Endothelial cell of umbilical vein (primary cell): ENCODE measurements at regions not wholly inside any gene's neighbourhood (a gene's known extent, or its start where the extent isn't known, plus 50 kb on each side); places are given as distances from the start of the nearest gene placed in this dataset.

Experiments
- BruUV-seq: library from RNA; stranded (reverse); fragments of 400-500 nt; replicated peaks from 2 replicates; lab custom pipeline; 2021; lab: Mats Ljungman, UMichigan
- CTCF ChIA-PET: fragments of 300-600, 350-600 bp; sonication (Branson Sonifier 250); formaldehyde crosslinking; loops from one replicate; lab custom pipeline; 2021; ENCODE audit warnings: antibody characterized with exemption, inconsistent platforms; lab: Charles Lee
- POLR2A ChIA-PET: fragments of 300-600, 350-600 bp; sonication (Branson Sonifier 250); formaldehyde crosslinking; loops from one replicate; lab custom pipeline; 2021; ENCODE audit warnings: antibody characterized with exemption, inconsistent platforms; lab: Charles Lee
- DNase-seq: peaks from one replicate; pipeline ENCODE4 v3.0.0-alpha.2; 2011; ENCODE audit warnings: low read depth, low spot score
- FAIRE-seq: peaks from 2 replicates; lab custom pipeline; 2011; peaks lifted over from hg19 to GRCh38; lab: Jason Lieb, UNC
- H2AFZ ChIP-seq: 2 replicates; pipeline ENCODE4 v1.6.0; 2012; ENCODE audit warnings: low read depth, low read length, control low read depth, inconsistent platforms
- H3K27ac ChIP-seq: 2 replicates; pipeline ENCODE4 v1.5.1; 2011; ENCODE audit warnings: low read depth, mild to moderate bottlenecking, control low read depth, low read length, moderate library complexity; ENCODE audit not compliant: insufficient read depth
- H3K27me3 ChIP-seq, 2 experiments: 2 replicates each; pipeline versions ENCODE4 v1.6.0 to v1.6.1; 2011; ENCODE audit warnings: low read length in 2 of 2, mixed read lengths in 1 of 2; ENCODE audit not compliant: control insufficient read depth in 2 of 2, insufficient read depth in 2 of 2
- H3K36me3 ChIP-seq, 2 experiments: 2 replicates in 1 of 2; 3 replicates in 1 of 2; pipeline ENCODE4 v1.5.1; 2011; ENCODE audit warnings: low read length in 2 of 2, mild to moderate bottlenecking in 1 of 2, moderate library complexity in 1 of 2; ENCODE audit not compliant: control insufficient read depth in 2 of 2, insufficient read depth in 2 of 2; ENCODE audit errors: extremely low read depth in 1 of 2
- H3K4me1 ChIP-seq: 3 replicates; pipeline ENCODE4 v1.5.1; 2011; ENCODE audit warnings: mild to moderate bottlenecking, low read length; ENCODE audit not compliant: control insufficient read depth, insufficient read depth; ENCODE audit errors: extremely low read depth
- H3K4me2 ChIP-seq: 2 replicates; pipeline ENCODE4 v1.6.1; 2011; ENCODE audit warnings: low read length, control low read depth, mixed read lengths; ENCODE audit not compliant: insufficient read depth
- H3K4me3 ChIP-seq, 3 experiments: fragments of 200-600 bp in 1 of 3; sonication (generic), shearing (Covaris generic) in 1 of 3; replicated peaks in 1 of 3; 2 replicates each; pipeline ENCODE4 v1.5.1; 2011 to 2016; ENCODE audit warnings: control low read depth in 3 of 3, low read length in 3 of 3, mild to moderate bottlenecking in 2 of 3, inconsistent platforms in 1 of 3, low read depth in 1 of 3, moderate library complexity in 1 of 3; ENCODE audit not compliant: insufficient read depth in 1 of 3
- H3K79me2 ChIP-seq: 2 replicates; pipeline ENCODE4 v1.6.0; 2012; ENCODE audit warnings: low read length, inconsistent platforms; ENCODE audit not compliant: control insufficient read depth, insufficient read depth
- H3K9ac ChIP-seq: replicated peaks from 2 replicates; pipeline ENCODE3; 2011; ENCODE audit warnings: low read length, control low read depth; ENCODE audit not compliant: insufficient read depth; ENCODE audit errors: extremely low read depth
- H3K9me1 ChIP-seq: replicated peaks from 3 replicates; pipeline ENCODE4 v1.6.0; 2011; ENCODE audit warnings: mild to moderate bottlenecking, low read length; ENCODE audit not compliant: control insufficient read depth, insufficient read depth; ENCODE audit errors: extremely low read depth
- H3K9me3 ChIP-seq: replicated peaks from 2 replicates; pipeline ENCODE4 v1.5.1; 2012; ENCODE audit warnings: low read length, inconsistent platforms; ENCODE audit not compliant: control insufficient read depth, insufficient read depth
- H4K20me1 ChIP-seq: replicated peaks from 2 replicates; pipeline ENCODE3; 2011; ENCODE audit warnings: mild to moderate bottlenecking, low read length; ENCODE audit not compliant: control insufficient read depth, insufficient read depth; ENCODE audit errors: extremely low read depth
- EZH2 ChIP-seq: IDR thresholded peaks from 2 replicates; pipeline ENCODE4 v1.6.1; 2012; ENCODE audit warnings: borderline replicate concordance, low read depth, mild to moderate bottlenecking, moderate library complexity, low read length, inconsistent platforms; ENCODE audit not compliant: severe bottlenecking
- FOS ChIP-seq: IDR thresholded peaks from 2 replicates; pipeline ENCODE4 v1.6.1; 2011; ENCODE audit warnings: mild to moderate bottlenecking, low read length, moderate library complexity, borderline replicate concordance; ENCODE audit not compliant: insufficient read depth
- GATA2 ChIP-seq: IDR thresholded peaks from 2 replicates; pipeline ENCODE4 v1.7.0; 2011; ENCODE audit warnings: low read depth, mild to moderate bottlenecking, moderate library complexity, mixed read lengths, low read length; ENCODE audit not compliant: insufficient read length, insufficient read depth
- MYC ChIP-seq: IDR thresholded peaks from one replicate; pipeline ENCODE4 v1.6.1; 2011; ENCODE audit warnings: mild to moderate bottlenecking, low read depth, low read length
- POLR2A ChIP-seq: IDR thresholded peaks from 2 replicates; pipeline ENCODE4 v1.6.1; 2012; ENCODE audit warnings: low read depth, mild to moderate bottlenecking, control low read depth, low read length
- POLR2AphosphoS5 ChIP-seq: IDR thresholded peaks from 2 replicates; pipeline ENCODE4 v1.6.1; 2012; ENCODE audit warnings: low read depth, mild to moderate bottlenecking, control low read depth, low read length, moderate library complexity; ENCODE audit not compliant: insufficient read depth
- dilution Hi-C: fragments of 300-500 bp; cut with MboI; formaldehyde crosslinking; loops from one replicate; pipeline ENCODE4 v1.15.0; 2019; ENCODE audit warnings: low sequenced_read_pairs; ENCODE audit not compliant: extremely low pct_ligation_motif_present
- intact Hi-C: fragments of 100-400 bp; cut with micrococcal nuclease; formaldehyde crosslinking; loops from one replicate; pipeline ENCODE4 v1.10.0; 2022
- TF ChIP-seq, protein P1 (sequence below), 2 donors: IDR thresholded peaks; 1 replicate in 1 of 2; 2 replicates in 1 of 2; pipeline ENCODE4 v1.5.1; 2011; ENCODE audit warnings: low read length in 2 of 2, mild to moderate bottlenecking in 2 of 2, moderate library complexity in 2 of 2, control low read depth in 1 of 2, inconsistent platforms in 1 of 2, low read depth in 1 of 2; ENCODE audit not compliant: insufficient read depth in 1 of 2; ENCODE audit errors: extremely low read depth in 1 of 2

DNA sequence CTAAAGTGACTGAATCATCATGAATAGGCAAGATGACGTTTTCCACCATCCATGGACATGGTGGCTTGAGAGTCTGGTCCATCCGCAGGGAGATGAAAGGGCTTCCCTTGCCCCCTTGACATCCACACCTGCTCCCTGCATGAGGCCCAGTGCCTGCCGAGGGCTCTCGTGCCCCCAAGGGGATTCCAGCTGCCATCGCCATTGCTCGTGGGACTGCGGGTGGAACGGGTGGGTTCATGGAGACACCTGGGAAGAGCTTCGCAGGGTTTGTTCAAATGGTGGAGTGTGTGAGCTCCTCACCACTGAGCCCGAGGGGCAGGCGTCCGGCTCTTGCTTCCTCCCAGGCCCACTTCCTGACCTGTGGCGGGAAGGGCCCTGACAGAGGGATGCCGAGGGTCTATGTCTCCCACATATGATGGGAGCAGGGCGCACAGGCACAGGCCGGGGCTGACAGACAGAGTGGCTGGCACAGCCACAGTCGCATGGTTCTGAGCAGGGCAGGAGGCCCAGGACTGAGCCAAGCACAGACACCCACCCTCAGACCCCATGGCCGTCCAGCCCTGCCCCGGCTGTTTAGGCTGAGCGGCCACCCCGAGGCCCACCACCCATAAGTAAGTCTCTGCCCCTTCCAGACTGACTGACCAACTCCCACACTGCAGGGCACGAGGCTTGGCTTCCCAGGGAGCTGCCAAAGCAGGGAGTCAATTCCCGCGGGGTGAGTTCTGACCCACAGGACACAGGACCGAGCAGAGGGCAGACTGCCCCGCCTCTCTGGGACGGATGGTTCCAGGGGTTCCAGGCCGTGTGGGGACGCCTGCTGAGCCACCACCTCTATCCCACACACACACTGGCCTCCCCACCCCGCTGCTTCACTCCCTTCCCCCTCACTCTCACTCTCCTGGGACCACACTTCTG, 70.0 kb upstream of the PPP1R26 start:
- FAIRE-seq: no peak
- intact Hi-C loops: loop anchor here (5.0 kb wide), 1 partner anchor 632 kb away; no protein-coding TSS in a partner anchor

More for the DNA sequence above, 70.0 kb upstream of the PPP1R26 start:
- Histone ChIP-seq H3K4me3 (no peak overlapping the region), H3K79me2 (no peaks in the 10 kb centered on the region), H3K36me3 (no peaks in the 10 kb centered on the region), H3K27ac (no peak overlapping the region), H3K4me1 (no peaks in the 10 kb centered on the region), H4K20me1 (no peaks in the 10 kb centered on the region), H3K27me3 (no peaks in the 10 kb centered on the region), H3K9me3 (no peaks in the 10 kb centered on the region), H2AFZ (no peak overlapping the region), H3K4me2 (no peak overlapping the region), H3K9ac (no peak overlapping the region), H3K9me1 (no peaks in the 10 kb centered on the region)
- DNase-seq: no peak
- ChIA-PET CTCF (interaction anchor here (4.4 kb wide), 1 partner anchor 322 kb away, joined by 39 read pairs; the partner anchor contains the start of gene OLFM1), POLR2A (no interaction called here)
- dilution Hi-C loops: no loop called here
- no TSS peak for BruUV-seq
- TF ChIP-seq GATA2: no peak
- no peak for TF ChIP-seq POLR2AphosphoS5
- no peak for TF ChIP-seq EZH2
- TF ChIP-seq FOS: no peak
- TF ChIP-seq, protein P1, sequence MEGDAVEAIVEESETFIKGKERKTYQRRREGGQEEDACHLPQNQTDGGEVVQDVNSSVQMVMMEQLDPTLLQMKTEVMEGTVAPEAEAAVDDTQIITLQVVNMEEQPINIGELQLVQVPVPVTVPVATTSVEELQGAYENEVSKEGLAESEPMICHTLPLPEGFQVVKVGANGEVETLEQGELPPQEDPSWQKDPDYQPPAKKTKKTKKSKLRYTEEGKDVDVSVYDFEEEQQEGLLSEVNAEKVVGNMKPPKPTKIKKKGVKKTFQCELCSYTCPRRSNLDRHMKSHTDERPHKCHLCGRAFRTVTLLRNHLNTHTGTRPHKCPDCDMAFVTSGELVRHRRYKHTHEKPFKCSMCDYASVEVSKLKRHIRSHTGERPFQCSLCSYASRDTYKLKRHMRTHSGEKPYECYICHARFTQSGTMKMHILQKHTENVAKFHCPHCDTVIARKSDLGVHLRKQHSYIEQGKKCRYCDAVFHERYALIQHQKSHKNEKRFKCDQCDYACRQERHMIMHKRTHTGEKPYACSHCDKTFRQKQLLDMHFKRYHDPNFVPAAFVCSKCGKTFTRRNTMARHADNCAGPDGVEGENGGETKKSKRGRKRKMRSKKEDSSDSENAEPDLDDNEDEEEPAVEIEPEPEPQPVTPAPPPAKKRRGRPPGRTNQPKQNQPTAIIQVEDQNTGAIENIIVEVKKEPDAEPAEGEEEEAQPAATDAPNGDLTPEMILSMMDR (IDR thresholded peaks at IDR 0.05; ENCODE audit: extremely low read depth in 1 of 2, insufficient read depth in 1 of 2, low read depth in 1 of 2, low read length in 2 of 2): no peak
- TF ChIP-seq POLR2A: no peak
- no peak for TF ChIP-seq MYC
